Heart left ventricle (tissue), 13 donors: ENCODE measurements at regions not wholly inside any gene's neighbourhood (a gene's known extent, or its start where the extent isn't known, plus 50 kb on each side); places are given as distances from the start of the nearest gene placed in this dataset.

Experiments used
- POLR2A ChIP-seq, 2 donors: fragments of 450-650 bp; IDR thresholded peaks; one replicate each; pipeline ENCODE4 v1.6.1; 2017; ENCODE audit warnings: antibody characterized with exemption in 2 of 2, mild to moderate bottlenecking in 2 of 2, moderate library complexity in 2 of 2
- TF ChIP-seq, protein P1 (sequence below), 12 donors: fragments of 200-600 bp; sonication (generic) in 4 of 12; IDR thresholded peaks; one replicate each; pipeline versions ENCODE4 v1.5.0 to v1.8.0; 2018 to 2022; ENCODE audit warnings: antibody characterized with exemption in 12 of 12, mild to moderate bottlenecking in 5 of 12
- donor health status: ischemic (EF 13 %, LVEDD 7.1; RV severe dilation, severe dysfunction).
- donor health status: DM: no; HTN: yes; CAD: no.
- donor health status: DM: no; HTN: no; CAD: no.
- donor health status: ischemic (EF 25% LVEDD 6.9; RV normal size, moderate dysfunction).
- donor health status: ischemic (EF 25% LVEDD 5.7; RV mildly dilated, moderate dysfunction).
- donor health status: ischemic (EF 35%, LVEDD 5.7; RV mildly dilated, moderate dysfunction).
- donor health status: nonischemic (EF 11% LVEDD 7.7; RV severe dilation, severe dysfunction).
- donor health status: DM: yes; HTN: yes; CAD: no.
- donor health status: PGD.
- donor health status: ischemic (EF 29% LVEDD 5.4; RV normal size, mild dysfunction).
- donor health status: nonischemic (EF 23%, LVEDD 6.1; RV moderate dilation, normal function).

DNA sequence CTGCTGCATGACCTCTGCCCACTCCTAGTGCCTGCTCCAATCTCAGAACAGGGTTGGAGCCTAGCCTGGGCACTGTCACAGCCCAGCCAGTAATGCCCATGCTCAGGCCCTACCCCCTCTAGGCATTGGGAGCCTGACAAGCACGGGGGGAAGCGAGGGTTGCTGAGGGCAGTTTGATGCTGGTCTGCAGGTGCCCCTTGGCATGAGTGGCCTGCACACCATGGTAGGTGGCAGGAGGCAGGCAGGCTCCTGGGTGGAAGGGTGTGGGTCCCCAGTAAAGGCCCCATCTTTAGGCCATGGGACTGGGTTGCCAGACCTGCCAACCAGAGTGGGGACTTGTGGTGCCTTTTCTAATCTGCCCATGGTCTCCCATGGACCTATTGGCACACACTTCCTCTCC is 72.1 kb upstream of the DCAF12L2 start:
- TF ChIP-seq, protein P1, sequence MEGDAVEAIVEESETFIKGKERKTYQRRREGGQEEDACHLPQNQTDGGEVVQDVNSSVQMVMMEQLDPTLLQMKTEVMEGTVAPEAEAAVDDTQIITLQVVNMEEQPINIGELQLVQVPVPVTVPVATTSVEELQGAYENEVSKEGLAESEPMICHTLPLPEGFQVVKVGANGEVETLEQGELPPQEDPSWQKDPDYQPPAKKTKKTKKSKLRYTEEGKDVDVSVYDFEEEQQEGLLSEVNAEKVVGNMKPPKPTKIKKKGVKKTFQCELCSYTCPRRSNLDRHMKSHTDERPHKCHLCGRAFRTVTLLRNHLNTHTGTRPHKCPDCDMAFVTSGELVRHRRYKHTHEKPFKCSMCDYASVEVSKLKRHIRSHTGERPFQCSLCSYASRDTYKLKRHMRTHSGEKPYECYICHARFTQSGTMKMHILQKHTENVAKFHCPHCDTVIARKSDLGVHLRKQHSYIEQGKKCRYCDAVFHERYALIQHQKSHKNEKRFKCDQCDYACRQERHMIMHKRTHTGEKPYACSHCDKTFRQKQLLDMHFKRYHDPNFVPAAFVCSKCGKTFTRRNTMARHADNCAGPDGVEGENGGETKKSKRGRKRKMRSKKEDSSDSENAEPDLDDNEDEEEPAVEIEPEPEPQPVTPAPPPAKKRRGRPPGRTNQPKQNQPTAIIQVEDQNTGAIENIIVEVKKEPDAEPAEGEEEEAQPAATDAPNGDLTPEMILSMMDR (IDR thresholded peaks at IDR 0.05): no peak
- no peak for TF ChIP-seq POLR2A (IDR thresholded peaks at IDR 0.05)
